ENCODE measurements at regions not wholly inside any gene's neighbourhood (a gene's known extent, or its start where the extent isn't known, plus 50 kb on each side); places are given as distances from the start of the nearest gene placed in this dataset.

- Histone ChIP-seq H3K4me1 (no peaks in the 10 kb centered on the region), H3K9me3 (no peaks in the 10 kb centered on the region), H3K36me3 (no peaks in the 10 kb centered on the region), H3K27me3 (no peaks in the 10 kb centered on the region), H3K27ac (no peak overlapping the region), H3K4me3 (no peak overlapping the region)
- DNase-seq (no peak), ATAC-seq (ENCODE audit: low FRiP score in 2 of 2) (no peak)
- TF ChIP-seq EP300 (IDR thresholded peaks at IDR 0.05): no peak
- no peak for TF ChIP-seq POLR2AphosphoS5 (IDR thresholded peaks at IDR 0.05)
- no peak for TF ChIP-seq POLR2A (IDR thresholded peaks at IDR 0.05)
- no peak for TF ChIP-seq CTCF (IDR thresholded peaks at IDR 0.05)
- 88 to 89% methylated on average over 4 of the region's 4 CpGs for WGBS, 2 donors
Observed at GRCh38 chr1:69213644-69214043, 354.1 kb upstream of the LRRC7 start.

- Histone ChIP-seq H3K9me3 (no peaks in the 10 kb centered on the region), H3K4me1 (no peaks in the 10 kb centered on the region), H3K4me3 (no peak overlapping the region), H3K27me3 (no peaks in the 10 kb centered on the region), H3K36me3 (no peaks in the 10 kb centered on the region), H3K27ac (no peak overlapping the region)
- ATAC-seq (ENCODE audit: low FRiP score in 2 of 2) (no peak), DNase-seq (no peak)
- TF ChIP-seq CTCF (IDR thresholded peaks at IDR 0.05): no peak
- TF ChIP-seq EP300 (IDR thresholded peaks at IDR 0.05): no peak
- TF ChIP-seq POLR2A (IDR thresholded peaks at IDR 0.05): no peak
- TF ChIP-seq POLR2AphosphoS5 (IDR thresholded peaks at IDR 0.05): no peak
- 89 to 90% methylated on average over 3 of the region's 3 CpGs for WGBS, 2 donors
Observed at GRCh38 chr1:69215883-69216282, 351.8 kb upstream of the LRRC7 start.

DNA sequence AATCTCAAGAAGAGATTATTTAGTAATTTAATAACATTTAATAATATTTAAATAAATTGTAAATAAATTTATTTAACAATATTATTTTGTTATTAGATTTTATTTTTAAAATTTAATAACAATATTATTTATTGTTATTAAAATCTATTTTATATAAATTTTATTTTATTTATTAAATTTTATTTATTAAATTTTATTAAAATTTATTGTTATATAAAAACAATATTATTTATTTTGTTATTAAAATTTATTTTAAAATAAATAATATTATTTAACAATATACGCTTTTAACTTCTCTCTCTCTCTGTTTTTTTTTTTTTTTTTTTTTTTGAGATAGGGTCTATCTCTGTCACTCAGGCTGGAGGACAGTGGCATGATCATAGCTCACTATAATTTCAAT lies 347.1 kb upstream of the LRRC7 start:
- Histone ChIP-seq H3K27ac (no peak overlapping the region), H3K9me3 (no peaks in the 10 kb centered on the region), H3K36me3 (no peaks in the 10 kb centered on the region), H3K4me1 (no peaks in the 10 kb centered on the region), H3K27me3 (no peaks in the 10 kb centered on the region), H3K4me3 (no peak overlapping the region)
- 78 to 91% methylated on average over 1 of the region's 1 CpG for WGBS, 2 donors
- no peak for ATAC-seq (ENCODE audit: low FRiP score in 2 of 2)
- no peak for TF ChIP-seq POLR2A (IDR thresholded peaks at IDR 0.05)
- TF ChIP-seq CTCF (IDR thresholded peaks at IDR 0.05): no peak
- TF ChIP-seq EP300 (IDR thresholded peaks at IDR 0.05): no peak
- no peak for TF ChIP-seq POLR2AphosphoS5 (IDR thresholded peaks at IDR 0.05)
- DNase-seq: no peak

DNA sequence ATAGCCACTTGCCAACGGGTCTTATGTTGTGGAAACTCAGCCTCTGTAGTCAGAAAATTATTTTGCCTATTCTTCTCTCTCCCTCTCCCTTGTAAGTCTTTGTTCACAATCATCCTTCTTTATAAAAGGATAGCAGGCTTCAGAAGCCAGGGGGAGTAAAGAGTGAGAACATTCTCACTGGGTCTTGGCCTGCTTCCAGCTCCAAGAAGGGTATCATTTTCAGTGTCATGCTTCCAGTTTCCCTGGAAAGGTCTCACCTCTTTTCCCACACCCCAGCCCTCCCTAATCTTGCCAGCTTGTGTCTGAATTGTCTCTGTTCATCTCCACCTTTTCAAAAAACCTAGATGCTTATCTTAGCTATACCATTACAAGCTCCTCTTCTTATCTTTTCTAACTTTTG lies 346.2 kb upstream of the LRRC7 start:
- Histone ChIP-seq H3K4me3 (no peak overlapping the region), H3K4me1 (no peaks in the 10 kb centered on the region), H3K36me3 (no peaks in the 10 kb centered on the region), H3K9me3 (no peaks in the 10 kb centered on the region), H3K27ac (no peak overlapping the region), H3K27me3 (no peaks in the 10 kb centered on the region)
- 68 to 74% methylated on average over 1 of the region's 1 CpG for WGBS, 2 donors
- DNase-seq: no peak
- no peak for ATAC-seq (ENCODE audit: low FRiP score in 2 of 2)
- no peak for TF ChIP-seq CTCF (IDR thresholded peaks at IDR 0.05)
- no peak for TF ChIP-seq POLR2A (IDR thresholded peaks at IDR 0.05)
- TF ChIP-seq POLR2AphosphoS5 (IDR thresholded peaks at IDR 0.05): no peak
- no peak for TF ChIP-seq EP300 (IDR thresholded peaks at IDR 0.05)

DNA sequence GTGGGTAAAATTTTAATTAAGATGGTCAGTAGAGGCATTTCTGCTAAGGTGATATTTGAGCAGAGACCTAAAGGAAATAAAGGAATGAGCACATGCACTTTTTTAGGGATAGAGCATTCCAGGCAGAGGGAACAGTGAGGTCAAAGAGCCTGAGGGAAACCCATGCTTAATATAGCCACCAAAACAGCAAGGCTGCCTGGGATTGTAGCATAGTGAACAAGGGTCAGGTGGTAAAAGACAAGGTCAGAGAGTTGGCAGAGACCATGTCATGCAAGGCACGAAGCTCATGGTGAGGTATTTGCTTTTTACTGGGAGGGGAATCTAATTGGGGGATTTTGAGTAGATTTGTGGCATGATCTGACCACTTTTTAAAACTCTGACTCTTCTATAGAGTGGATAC lies 344.6 kb upstream of the LRRC7 start:
- no peaks in the 10 kb centered on the region for H3K4me1 ChIP-seq
- no peak overlapping the region for H3K4me3 ChIP-seq
- H3K9me3 ChIP-seq: no peaks in the 10 kb centered on the region
- H3K27ac ChIP-seq: no peak overlapping the region
- no peak for DNase-seq
- no peaks in the 10 kb centered on the region for H3K27me3 ChIP-seq
- H3K36me3 ChIP-seq: no peaks in the 10 kb centered on the region
- ATAC-seq (ENCODE audit: low FRiP score in 2 of 2): no peak
- whole genome bisulfite sequencing, 2 donors: 45 to 64% methylated on average over 1 of the region's 1 CpG
- no peak for TF ChIP-seq POLR2AphosphoS5 (IDR thresholded peaks at IDR 0.05)
- TF ChIP-seq POLR2A (IDR thresholded peaks at IDR 0.05): no peak
- TF ChIP-seq CTCF (IDR thresholded peaks at IDR 0.05): no peak
- TF ChIP-seq EP300 (IDR thresholded peaks at IDR 0.05): no peak
